HG02885 (cell line): ENCODE measurements at regions not wholly inside any gene's neighbourhood (a gene's known extent, or its start where the extent isn't known, plus 50 kb on each side); places are given as distances from the start of the nearest gene placed in this dataset.

ENCODE experiments used
- ATAC-seq: cut with Tn5 transposase; IDR thresholded peaks from one replicate; pipeline ENCODE4 v1.9.1; 2021; ENCODE audit warnings: mild to moderate bottlenecking; ENCODE audit not compliant: unreplicated experiment, poor library complexity

- no peak for ATAC-seq
These were observed 217.5 kb downstream of the SOX9 start for GRCh38 chr17:72338304-72338703.

GRCh38 chr17:72338847-72339790 is 218.3 kb downstream of the SOX9 start:
- no peak for ATAC-seq

GRCh38 chr17:72340836-72341235 is 220.0 kb downstream of the SOX9 start:
- ATAC-seq, result no peak

- ATAC-seq, result no peak
These were observed 221.2 kb downstream of the SOX9 start for GRCh38 chr17:72342061-72342460.

- no peak for ATAC-seq
These were observed 222.1 kb downstream of the SOX9 start for GRCh38 chr17:72342627-72343527.

- ATAC-seq, result no peak
These were observed 223.1 kb downstream of the SOX9 start for GRCh38 chr17:72343911-72344310.

- no peak for ATAC-seq
These were observed 223.8 kb downstream of the SOX9 start for GRCh38 chr17:72344613-72345012.

GRCh38 chr17:72345088-72345487 is 224.3 kb downstream of the SOX9 start:
- no peak for ATAC-seq

GRCh38 chr17:72345536-72345935 is 224.7 kb downstream of the SOX9 start:
- no peak for ATAC-seq

GRCh38 chr17:72346306-72346705 is 225.5 kb downstream of the SOX9 start:
- ATAC-seq, result no peak

GRCh38 chr17:72349011-72349410 is 228.2 kb downstream of the SOX9 start:
- no peak for ATAC-seq

GRCh38 chr17:72349491-72349995 is 228.7 kb downstream of the SOX9 start:
- ATAC-seq, result no peak

- ATAC-seq, result no peak
These were observed 229.3 kb downstream of the SOX9 start for GRCh38 chr17:72350073-72350472.

GRCh38 chr17:72351365-72351764 is 230.5 kb downstream of the SOX9 start:
- ATAC-seq, result no peak

GRCh38 chr17:72351884-72352346 is 231.1 kb downstream of the SOX9 start:
- no peak for ATAC-seq

GRCh38 chr17:72353502-72353901 is 232.7 kb downstream of the SOX9 start:
- ATAC-seq, result no peak

- ATAC-seq, result no peak
These were observed 233.3 kb downstream of the SOX9 start for GRCh38 chr17:72354071-72354470.

- no peak for ATAC-seq
These were observed 237.0 kb downstream of the SOX9 start for GRCh38 chr17:72357764-72358365.

- no peak for ATAC-seq
These were observed 237.6 kb downstream of the SOX9 start for GRCh38 chr17:72358465-72358864.

GRCh38 chr17:72359274-72359673 is 238.5 kb downstream of the SOX9 start:
- ATAC-seq, result no peak
